ENCODE measurements at regions not wholly inside any gene's neighbourhood (a gene's known extent, or its start where the extent isn't known, plus 50 kb on each side); places are given as distances from the start of the nearest gene placed in this dataset.

- H3K4me1 Mint-ChIP-seq (ENCODE audit: low read depth): peaks cover 7% of the 10 kb centered on the region
- H3K36me3 Mint-ChIP-seq (ENCODE audit: insufficient read depth): no peaks in the 10 kb centered on the region
- H3K27me3 Mint-ChIP-seq: peaks cover 11% of the 10 kb centered on the region
- no peaks in the 10 kb centered on the region for H3K9me3 Mint-ChIP-seq (ENCODE audit: low read depth)
- no peak overlapping the region for H3K4me3 Mint-ChIP-seq (ENCODE audit: low read depth)
- no peak for TF ChIP-seq CTCF (IDR thresholded peaks at IDR 0.05; ENCODE audit: unreplicated experiment)
- DNase-seq (ENCODE audit: low spot score, unreplicated experiment): no peak
- H3K27ac Mint-ChIP-seq: no peak overlapping the region
These were observed 241.2 kb upstream of the PREP start for GRCh38 chr6:105644073-105644489.

GRCh38 chr6:105642708-105643107 lies 239.8 kb upstream of the PREP start:
- peaks cover 7% of the 10 kb centered on the region for H3K4me1 Mint-ChIP-seq (ENCODE audit: low read depth)
- no peak for DNase-seq (ENCODE audit: low spot score, unreplicated experiment)
- peaks cover under 1% of the 10 kb centered on the region for H3K27me3 Mint-ChIP-seq
- no peaks in the 10 kb centered on the region for H3K9me3 Mint-ChIP-seq (ENCODE audit: low read depth)
- TF ChIP-seq CTCF (IDR thresholded peaks at IDR 0.05; ENCODE audit: unreplicated experiment): no peak
- no peaks in the 10 kb centered on the region for H3K36me3 Mint-ChIP-seq (ENCODE audit: insufficient read depth)
- H3K4me3 Mint-ChIP-seq (ENCODE audit: low read depth): no peak overlapping the region
- no peak overlapping the region for H3K27ac Mint-ChIP-seq

GRCh38 chr6:105641504-105641903 lies 238.6 kb upstream of the PREP start:
- peaks cover 7% of the 10 kb centered on the region for H3K4me1 Mint-ChIP-seq (ENCODE audit: low read depth)
- H3K36me3 Mint-ChIP-seq (ENCODE audit: insufficient read depth): no peaks in the 10 kb centered on the region
- H3K9me3 Mint-ChIP-seq (ENCODE audit: low read depth): no peaks in the 10 kb centered on the region
- no peak for TF ChIP-seq CTCF (IDR thresholded peaks at IDR 0.05; ENCODE audit: unreplicated experiment)
- H3K27ac Mint-ChIP-seq: no peak overlapping the region
- H3K27me3 Mint-ChIP-seq: no peaks in the 10 kb centered on the region
- no peak overlapping the region for H3K4me3 Mint-ChIP-seq (ENCODE audit: low read depth)
- DNase-seq (ENCODE audit: low spot score, unreplicated experiment): no peak

GRCh38 chr6:105639124-105639523 lies 236.2 kb upstream of the PREP start:
- no peak overlapping the region for H3K4me3 Mint-ChIP-seq (ENCODE audit: low read depth)
- H3K27ac Mint-ChIP-seq: no peak overlapping the region
- no peak for TF ChIP-seq CTCF (IDR thresholded peaks at IDR 0.05; ENCODE audit: unreplicated experiment)
- no peaks in the 10 kb centered on the region for H3K36me3 Mint-ChIP-seq (ENCODE audit: insufficient read depth)
- no peak for DNase-seq (ENCODE audit: low spot score, unreplicated experiment)
- H3K9me3 Mint-ChIP-seq (ENCODE audit: low read depth): no peaks in the 10 kb centered on the region
- H3K27me3 Mint-ChIP-seq: no peaks in the 10 kb centered on the region
- no peaks in the 10 kb centered on the region for H3K4me1 Mint-ChIP-seq (ENCODE audit: low read depth)

- Mint-ChIP-seq H3K27ac (no peak overlapping the region), H3K36me3 (ENCODE audit: insufficient read depth) (no peaks in the 10 kb centered on the region), H3K4me1 (ENCODE audit: low read depth) (no peaks in the 10 kb centered on the region), H3K9me3 (ENCODE audit: low read depth) (peaks cover 17% of the 10 kb centered on the region), H3K4me3 (ENCODE audit: low read depth) (no peak overlapping the region), H3K27me3 (peaks cover 10% of the 10 kb centered on the region)
- no peak for DNase-seq (ENCODE audit: low spot score, unreplicated experiment)
- no peak for TF ChIP-seq CTCF (IDR thresholded peaks at IDR 0.05; ENCODE audit: unreplicated experiment)
These were observed 230.9 kb upstream of the PREP start for GRCh38 chr6:105633814-105634213.
